Fibroblast of skin of right biceps (primary cell): ENCODE measurements at regions not wholly inside any gene's neighbourhood (a gene's known extent, or its start where the extent isn't known, plus 50 kb on each side); places are given as distances from the start of the nearest gene placed in this dataset.
A peak's percentile ranks its signal among the peaks of the same experiment; 100 is the strongest.
"Not testable (repeated sequence)": the region's sequence is repeated elsewhere in the genome, so short reads cannot be mapped to it uniquely, and the experiment has no call there.

Source experiments
- DNase-seq: peaks from one replicate; pipeline ENCODE4 v3.0.0-alpha.2; 2013

GRCh38 chr9:86645303-86645702 lies 291.1 kb upstream of the TUT7 start:
- DNase-seq, result no peak

- no peak for DNase-seq
Measured at GRCh38 chr9:86644675-86645034, 290.4 kb upstream of the TUT7 start.

DNA sequence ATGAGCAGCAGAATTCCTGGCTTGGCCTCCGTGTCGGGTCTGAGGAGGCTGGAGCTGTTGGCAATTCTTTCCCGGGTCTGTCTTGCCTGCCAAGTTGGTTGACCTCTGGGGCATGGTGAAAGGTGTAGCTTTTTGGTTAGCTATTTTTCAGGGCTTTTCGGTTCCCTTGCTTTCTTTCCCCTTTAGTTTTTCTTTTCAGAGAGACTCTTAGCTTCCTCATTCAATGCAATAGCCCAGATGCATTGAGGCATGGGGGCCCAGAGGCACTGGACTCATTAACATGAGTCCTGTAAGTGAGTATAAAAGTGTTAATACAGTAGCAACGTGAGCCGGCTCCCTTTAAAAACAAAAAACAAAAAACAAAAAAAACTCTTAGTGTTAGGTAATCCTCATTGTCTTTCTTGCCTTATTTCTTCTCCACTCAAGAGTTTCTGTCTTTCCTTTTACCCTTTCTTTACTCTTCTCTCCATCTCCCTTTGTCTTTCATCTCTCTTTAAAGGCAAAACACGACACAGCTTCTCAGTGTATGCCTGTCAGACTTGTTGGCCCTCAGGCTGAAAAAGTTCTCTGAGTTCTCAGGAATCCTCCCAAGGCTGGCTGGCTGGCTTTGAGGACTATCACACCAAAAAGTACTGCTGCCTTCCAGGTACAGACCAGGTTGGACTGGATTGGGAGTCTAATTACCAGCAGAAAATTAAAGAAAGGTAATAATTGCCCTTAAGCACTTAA lies 289.9 kb upstream of the TUT7 start:
- DNase-seq, result no peak

DNA sequence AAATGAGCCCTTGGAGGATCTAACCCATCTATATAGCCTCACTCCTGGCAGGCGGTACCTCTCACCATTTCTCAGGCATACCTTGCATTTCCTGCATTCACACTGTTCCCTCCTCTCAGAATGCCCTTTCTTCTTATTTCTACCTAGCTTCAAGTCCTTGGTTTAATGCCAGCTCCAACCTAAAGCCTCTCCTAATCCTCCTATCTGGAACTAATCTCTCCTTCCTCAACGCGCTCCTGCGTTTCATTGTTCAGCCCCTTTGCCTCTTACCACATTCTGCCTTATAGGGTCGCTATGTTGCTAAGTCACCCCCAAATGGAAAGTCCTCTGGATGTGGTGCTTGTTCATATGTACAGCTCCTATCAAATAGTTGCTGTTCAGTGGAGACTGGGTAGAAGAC lies 288.5 kb upstream of the TUT7 start:
- no peak for DNase-seq

GRCh38 chr9:86641970-86642369 lies 287.8 kb upstream of the TUT7 start:
- DNase-seq, result no peak

DNA sequence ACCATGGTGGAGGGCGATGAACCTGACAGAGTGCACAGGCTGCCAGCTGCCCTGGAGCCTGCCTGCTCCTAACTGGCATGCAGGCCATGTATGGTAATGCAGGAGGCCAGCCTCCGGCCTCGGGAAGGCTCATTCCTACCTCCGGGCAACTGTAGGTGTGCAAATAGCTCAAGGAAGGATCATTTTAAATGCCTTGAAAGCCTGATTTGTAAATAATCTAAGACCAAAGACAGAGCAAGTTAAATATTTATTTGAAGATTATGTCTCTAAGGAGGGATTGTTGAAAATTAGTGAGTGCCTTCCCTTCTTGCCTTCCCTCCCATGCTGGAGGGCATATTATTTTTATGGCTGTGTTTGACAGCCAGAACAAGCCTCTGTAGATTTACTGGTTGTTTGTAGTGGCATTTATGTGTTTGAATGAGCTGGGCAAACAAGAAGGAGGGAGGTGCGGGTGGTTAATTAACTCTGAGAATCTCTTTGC lies 285.7 kb upstream of the TUT7 start:
- no peak for DNase-seq

DNA sequence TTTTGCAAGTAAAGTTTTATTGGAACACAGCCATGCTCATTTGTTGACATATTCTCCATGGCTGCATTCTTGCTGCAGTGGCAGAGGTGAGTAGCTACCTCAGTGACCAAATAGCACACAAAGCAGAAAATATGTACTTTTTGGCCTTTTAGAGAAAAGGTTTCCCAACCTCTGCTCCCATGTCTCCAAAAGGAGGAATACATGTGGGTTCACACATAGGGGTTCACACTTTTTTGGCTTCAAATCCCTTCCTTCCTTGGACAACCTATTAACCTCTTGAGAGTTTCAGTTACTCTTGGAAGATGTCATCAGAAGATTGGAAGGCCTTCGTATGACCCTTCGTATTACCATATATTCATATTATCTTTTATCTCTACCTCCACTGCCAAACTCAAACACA lies 285.1 kb upstream of the TUT7 start:
- no peak for DNase-seq

DNA sequence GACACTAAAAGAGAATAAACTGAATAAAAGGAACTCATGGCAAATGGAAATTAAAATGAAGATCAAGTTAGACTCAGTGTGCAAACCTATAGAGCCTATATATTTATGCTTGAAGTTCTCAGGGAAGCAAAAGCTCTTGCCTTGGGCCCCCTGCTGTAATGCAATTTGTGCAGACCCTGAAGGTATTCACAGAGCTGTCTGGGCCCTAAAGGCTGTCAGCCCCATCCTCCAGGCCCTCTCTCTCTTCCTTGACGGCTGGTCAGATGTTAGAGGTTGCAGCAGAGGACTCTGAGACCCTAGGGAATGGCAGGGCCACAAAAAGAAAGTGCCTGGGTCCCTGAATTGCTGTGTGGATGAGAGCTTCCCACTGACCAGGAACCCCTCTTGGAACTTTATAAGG lies 283.9 kb upstream of the TUT7 start:
- DNase-seq, result no peak

- peak; percentile 52 for DNase-seq
Measured at GRCh38 chr9:86637515-86637914, 283.3 kb upstream of the TUT7 start.

DNA sequence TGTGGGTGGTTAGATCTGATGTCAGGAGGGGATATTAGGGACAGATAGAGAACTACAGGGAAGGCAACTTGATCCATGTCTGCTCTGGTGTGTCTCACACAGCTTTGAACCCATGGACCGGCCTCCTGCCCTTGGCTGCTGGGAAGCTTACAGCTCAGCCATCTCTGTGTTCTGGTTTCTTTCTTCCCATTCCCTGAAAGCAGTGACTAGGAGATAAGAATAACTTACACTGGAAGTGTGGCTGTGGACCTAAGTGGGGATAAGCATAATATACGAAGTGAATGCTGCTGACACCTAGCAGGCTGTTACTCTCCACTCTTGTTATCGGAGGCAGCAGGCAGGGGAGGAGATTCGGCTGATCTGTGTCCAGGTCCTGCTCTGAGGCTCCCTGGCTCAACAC lies 282.3 kb upstream of the TUT7 start:
- no peak for DNase-seq

GRCh38 chr9:86636038-86636437 lies 281.8 kb upstream of the TUT7 start:
- DNase-seq, result no peak

- no peak for DNase-seq
Measured at GRCh38 chr9:86634501-86634900, 280.3 kb upstream of the TUT7 start.

- DNase-seq, result no peak
Measured at GRCh38 chr9:86633945-86634344, 279.7 kb upstream of the TUT7 start.

- no peak for DNase-seq
Measured at GRCh38 chr9:86632537-86632936, 278.3 kb upstream of the TUT7 start.

DNA sequence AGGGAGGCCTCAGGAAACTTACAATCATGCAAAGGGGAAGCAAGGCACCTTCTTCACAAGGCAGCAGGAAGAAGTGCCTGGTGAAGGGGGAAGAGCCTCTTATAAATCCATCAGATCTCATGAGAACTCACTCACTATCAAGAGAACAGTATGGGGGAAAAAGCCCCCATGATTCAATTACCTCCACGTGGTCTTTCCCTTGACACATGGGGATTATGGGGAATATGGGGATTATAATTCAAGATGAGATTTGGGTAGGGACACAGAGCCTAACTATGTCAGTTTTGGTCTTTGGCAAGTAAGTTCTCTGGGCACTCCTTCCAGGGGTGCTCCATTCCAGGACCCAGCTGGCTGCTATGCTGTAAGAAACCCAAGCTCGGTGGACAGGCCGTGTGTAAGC lies 275.3 kb upstream of the TUT7 start:
- DNase-seq, result no peak

DNA sequence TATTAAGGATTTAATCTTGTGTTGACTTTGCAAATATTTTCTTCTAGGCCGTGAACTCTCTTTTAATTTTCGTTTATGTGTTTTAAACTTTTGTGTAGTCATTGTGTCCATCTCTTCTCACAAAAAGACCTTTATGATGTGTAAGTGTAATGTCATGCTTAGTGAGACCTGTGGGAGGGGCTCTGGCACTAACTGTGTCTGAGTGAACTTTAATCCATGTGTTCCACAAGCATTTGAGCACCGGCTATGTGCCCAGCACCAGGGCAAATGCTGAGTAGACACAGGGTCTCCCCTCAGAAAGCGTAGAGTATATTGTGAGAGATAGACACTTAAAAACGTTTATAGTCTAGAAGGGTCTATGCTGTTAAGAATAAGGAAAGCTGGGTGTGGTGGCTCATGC lies 272.6 kb upstream of the TUT7 start:
- DNase-seq, result no peak

DNA sequence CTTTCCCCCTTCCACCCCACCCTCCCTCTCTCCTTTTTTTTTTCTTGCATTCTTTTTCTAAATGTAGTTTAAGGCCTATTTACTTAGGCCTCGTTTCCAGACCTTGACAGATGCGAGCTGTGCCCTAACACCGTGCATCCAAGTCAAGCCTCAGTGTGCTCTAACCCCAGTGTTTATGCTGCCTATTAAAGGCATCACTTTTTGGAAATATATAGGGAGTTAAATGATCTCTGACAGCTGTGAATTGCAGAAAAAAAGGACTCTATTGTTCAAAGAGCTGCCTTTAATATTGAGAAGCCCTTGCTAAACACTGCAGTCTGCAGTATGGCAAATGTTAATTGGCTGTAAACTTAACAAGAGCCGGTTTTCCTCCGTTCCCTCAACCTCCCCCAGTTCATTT lies 270.4 kb upstream of the TUT7 start:
- no peak for DNase-seq

DNA sequence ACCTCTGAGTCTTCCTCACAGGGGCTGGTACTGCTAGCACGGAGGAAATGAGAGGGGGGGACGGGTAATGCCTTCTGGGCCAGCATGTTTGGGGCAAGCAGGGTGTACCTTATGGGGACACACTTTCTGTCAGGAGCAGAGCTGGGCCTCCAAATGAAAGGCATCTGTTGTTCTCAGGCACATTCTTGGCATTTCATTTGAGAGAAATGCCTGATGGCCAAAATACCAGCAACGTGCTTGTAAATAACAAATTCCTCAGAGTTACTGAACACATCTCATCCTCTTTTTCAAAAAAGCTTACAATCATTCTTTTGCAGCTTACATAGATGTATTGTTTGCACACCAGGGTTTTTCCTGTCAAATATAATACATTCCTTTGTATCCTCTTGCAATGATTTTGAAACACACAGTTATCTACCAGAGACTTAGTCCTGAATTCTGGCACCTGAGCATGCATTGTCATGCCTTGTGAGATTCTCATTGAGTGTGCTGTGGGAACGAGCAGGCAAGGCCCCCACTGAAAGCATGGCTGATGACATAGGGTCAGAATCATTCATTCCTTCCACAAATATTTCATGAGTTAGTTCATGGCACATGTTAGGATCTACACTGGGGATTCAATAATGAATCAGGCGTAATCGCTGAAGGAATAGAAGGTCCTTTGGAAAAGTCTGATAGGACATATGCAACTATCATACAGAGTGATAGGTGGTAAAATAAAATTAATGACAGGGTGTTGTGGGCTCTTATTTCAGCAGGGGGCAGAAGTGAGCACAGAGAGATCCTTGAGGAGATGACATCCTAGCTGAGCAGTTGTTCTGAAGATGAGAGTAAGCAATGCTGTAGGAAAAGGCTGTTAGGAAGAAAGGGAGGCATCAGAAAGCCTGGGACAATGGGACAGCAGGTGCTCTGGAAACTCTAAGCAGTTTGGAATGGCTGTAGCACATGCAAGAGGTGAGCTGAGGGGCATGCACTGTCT lies 260.9 kb upstream of the TUT7 start:
- DNase-seq, result peak; percentile 90

DNA sequence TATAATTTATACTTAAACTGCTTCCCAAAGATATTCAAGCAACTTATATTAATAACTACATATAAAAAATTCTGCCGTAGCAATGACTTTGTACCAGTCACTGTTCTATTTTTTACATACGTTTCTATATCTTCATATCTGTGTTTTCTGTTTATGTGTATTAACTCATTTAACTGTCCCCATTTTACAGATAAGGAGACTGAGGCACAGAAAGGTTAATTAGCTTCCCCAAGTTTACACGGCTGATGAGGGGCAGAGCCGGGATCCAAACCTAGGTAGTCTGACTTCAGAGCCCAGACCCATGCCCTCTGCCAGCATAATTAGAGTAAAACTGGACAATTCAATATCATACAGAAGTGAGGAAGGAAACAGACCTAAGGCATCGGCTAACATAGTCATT lies 259.7 kb upstream of the TUT7 start:
- no peak for DNase-seq

- not testable (repeated sequence) for DNase-seq
Measured at GRCh38 chr9:86611534-86611933, 257.3 kb upstream of the TUT7 start.

- DNase-seq, result peak; percentile 26
Measured at GRCh38 chr9:86605303-86605702, 251.1 kb upstream of the TUT7 start.

DNA sequence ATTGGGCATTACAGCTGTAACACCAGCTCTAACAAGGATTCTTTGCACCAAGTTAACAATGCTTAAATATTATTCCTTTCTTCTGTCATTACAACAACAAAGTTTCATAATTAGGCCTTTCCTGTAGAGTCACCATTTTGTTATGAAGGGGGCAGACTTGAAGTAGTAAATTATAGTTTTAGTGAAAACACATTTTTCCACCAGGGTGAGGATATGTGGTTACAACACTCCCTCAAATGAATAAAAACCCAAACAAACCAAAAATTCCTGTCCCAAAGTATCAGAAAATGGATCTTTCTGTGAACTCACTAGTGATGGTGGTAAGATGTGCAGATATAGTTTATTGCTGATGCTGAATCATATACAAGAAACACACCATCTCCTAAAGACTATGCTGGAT lies 250.5 kb upstream of the TUT7 start:
- DNase-seq, result peak; percentile 95

GRCh38 chr9:86602715-86603114 lies 248.5 kb upstream of the TUT7 start:
- DNase-seq, result no peak

DNA sequence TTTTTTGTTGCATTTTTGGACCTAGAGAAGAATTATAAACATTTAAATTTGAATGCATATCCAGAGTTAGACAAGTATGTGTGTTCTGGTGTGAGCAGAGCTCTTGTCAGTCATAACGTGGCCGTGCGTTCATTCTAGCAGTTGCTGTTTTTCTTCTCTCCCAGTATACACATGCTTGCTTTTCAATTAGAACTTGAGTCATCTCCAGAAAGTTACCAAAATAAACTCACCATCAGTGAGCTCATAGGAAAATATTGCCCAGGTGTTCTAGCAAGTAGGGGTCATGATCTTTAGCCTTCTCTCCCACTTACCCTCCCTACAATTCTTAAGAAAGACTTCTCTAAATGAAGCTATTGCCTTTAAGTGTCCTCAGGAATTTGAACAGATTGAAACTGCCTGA lies 247.5 kb upstream of the TUT7 start:
- DNase-seq, result peak; percentile 28
